ENCODE measurements at regions not wholly inside any gene's neighbourhood (a gene's known extent, or its start where the extent isn't known, plus 50 kb on each side); places are given as distances from the start of the nearest gene placed in this dataset.

GRCh38 chr4:180734753-180735432, 1508.3 kb upstream of the TENM3 start:
- no peaks in the 10 kb centered on the region for H3K36me3 ChIP-seq (ENCODE audit: insufficient read depth, low read length)
- H3K9me3 ChIP-seq (replicated peaks; ENCODE audit: low read length): no peaks in the 10 kb centered on the region
- no peaks in the 10 kb centered on the region for H3K4me1 ChIP-seq (ENCODE audit: control insufficient read depth, insufficient read depth, low read length)
- no peak overlapping the region for H3K9ac ChIP-seq (ENCODE audit: low read depth, low read length)
- H3K27me3 ChIP-seq (ENCODE audit: control insufficient read depth, insufficient read depth, low read length): no peaks in the 10 kb centered on the region
- no peak overlapping the region for H3K4me2 ChIP-seq (ENCODE audit: low read length)
- H3K4me3 ChIP-seq (ENCODE audit: low read length): no peak overlapping the region

- H3K9ac ChIP-seq (ENCODE audit: low read depth, low read length): no peak overlapping the region
Measured at GRCh38 chr4:180741703-180742102, 1501.5 kb upstream of the TENM3 start.

GRCh38 chr4:180745019-180745418, 1498.2 kb upstream of the TENM3 start:
- Histone ChIP-seq H3K36me3 (ENCODE audit: insufficient read depth, low read length) (no peaks in the 10 kb centered on the region), H3K9ac (ENCODE audit: low read depth, low read length) (no peak overlapping the region), H3K4me1 (ENCODE audit: control insufficient read depth, insufficient read depth, low read length) (no peaks in the 10 kb centered on the region), H3K4me3 (ENCODE audit: low read length) (no peak overlapping the region), H3K9me3 (replicated peaks; ENCODE audit: low read length) (no peaks in the 10 kb centered on the region), H3K27me3 (ENCODE audit: control insufficient read depth, insufficient read depth, low read length) (no peaks in the 10 kb centered on the region), H3K4me2 (ENCODE audit: low read length) (no peak overlapping the region)

More at GRCh38 chr4:180741703-180742102, 1501.5 kb upstream of the TENM3 start:
- no peaks in the 10 kb centered on the region for H3K27me3 ChIP-seq (ENCODE audit: control insufficient read depth, insufficient read depth, low read length)
- H3K9me3 ChIP-seq (replicated peaks; ENCODE audit: low read length): no peaks in the 10 kb centered on the region
- H3K4me2 ChIP-seq (ENCODE audit: low read length): no peak overlapping the region
- H3K4me3 ChIP-seq (ENCODE audit: low read length): no peak overlapping the region
- H3K36me3 ChIP-seq (ENCODE audit: insufficient read depth, low read length): no peaks in the 10 kb centered on the region
- no peaks in the 10 kb centered on the region for H3K4me1 ChIP-seq (ENCODE audit: control insufficient read depth, insufficient read depth, low read length)

GRCh38 chr4:180751009-180751408, 1492.2 kb upstream of the TENM3 start:
- no peaks in the 10 kb centered on the region for H3K36me3 ChIP-seq (ENCODE audit: insufficient read depth, low read length)
- no peak overlapping the region for H3K4me3 ChIP-seq (ENCODE audit: low read length)
- no peaks in the 10 kb centered on the region for H3K9me3 ChIP-seq (replicated peaks; ENCODE audit: low read length)
- H3K4me2 ChIP-seq (ENCODE audit: low read length): no peak overlapping the region
- no peaks in the 10 kb centered on the region for H3K27me3 ChIP-seq (ENCODE audit: control insufficient read depth, insufficient read depth, low read length)
- H3K9ac ChIP-seq (ENCODE audit: low read depth, low read length): no peak overlapping the region
- no peaks in the 10 kb centered on the region for H3K4me1 ChIP-seq (ENCODE audit: control insufficient read depth, insufficient read depth, low read length)

- Histone ChIP-seq H3K9ac (ENCODE audit: low read depth, low read length) (no peak overlapping the region), H3K4me3 (ENCODE audit: low read length) (no peak overlapping the region), H3K27me3 (ENCODE audit: control insufficient read depth, insufficient read depth, low read length) (no peaks in the 10 kb centered on the region), H3K4me2 (ENCODE audit: low read length) (no peak overlapping the region), H3K36me3 (ENCODE audit: insufficient read depth, low read length) (no peaks in the 10 kb centered on the region), H3K9me3 (replicated peaks; ENCODE audit: low read length) (no peaks in the 10 kb centered on the region), H3K4me1 (ENCODE audit: control insufficient read depth, insufficient read depth, low read length) (no peaks in the 10 kb centered on the region)
Measured at GRCh38 chr4:180757927-180758326, 1485.3 kb upstream of the TENM3 start.

- H3K4me1 ChIP-seq (ENCODE audit: control insufficient read depth, insufficient read depth, low read length): no peaks in the 10 kb centered on the region
- H3K4me3 ChIP-seq (ENCODE audit: low read length): no peak overlapping the region
- no peak overlapping the region for H3K4me2 ChIP-seq (ENCODE audit: low read length)
- H3K9ac ChIP-seq (ENCODE audit: low read depth, low read length): no peak overlapping the region
- no peaks in the 10 kb centered on the region for H3K9me3 ChIP-seq (replicated peaks; ENCODE audit: low read length)
- no peaks in the 10 kb centered on the region for H3K27me3 ChIP-seq (ENCODE audit: control insufficient read depth, insufficient read depth, low read length)
- H3K36me3 ChIP-seq (ENCODE audit: insufficient read depth, low read length): no peaks in the 10 kb centered on the region
Measured at GRCh38 chr4:180766045-180766444, 1477.2 kb upstream of the TENM3 start.

GRCh38 chr4:180766944-180767729, 1476.1 kb upstream of the TENM3 start:
- Histone ChIP-seq H3K4me2 (ENCODE audit: low read length) (no peak overlapping the region), H3K36me3 (ENCODE audit: insufficient read depth, low read length) (no peaks in the 10 kb centered on the region), H3K27me3 (ENCODE audit: control insufficient read depth, insufficient read depth, low read length) (no peaks in the 10 kb centered on the region), H3K9me3 (replicated peaks; ENCODE audit: low read length) (no peaks in the 10 kb centered on the region), H3K9ac (ENCODE audit: low read depth, low read length) (no peak overlapping the region), H3K4me3 (ENCODE audit: low read length) (no peak overlapping the region), H3K4me1 (ENCODE audit: control insufficient read depth, insufficient read depth, low read length) (no peaks in the 10 kb centered on the region)

GRCh38 chr4:180768610-180769009, 1474.6 kb upstream of the TENM3 start:
- H3K9me3 ChIP-seq (replicated peaks; ENCODE audit: low read length): no peaks in the 10 kb centered on the region
- no peak overlapping the region for H3K9ac ChIP-seq (ENCODE audit: low read depth, low read length)
- H3K4me3 ChIP-seq (ENCODE audit: low read length): no peak overlapping the region
- H3K27me3 ChIP-seq (ENCODE audit: control insufficient read depth, insufficient read depth, low read length): no peaks in the 10 kb centered on the region
- H3K36me3 ChIP-seq (ENCODE audit: insufficient read depth, low read length): no peaks in the 10 kb centered on the region
- H3K4me2 ChIP-seq (ENCODE audit: low read length): no peak overlapping the region
- H3K4me1 ChIP-seq (ENCODE audit: control insufficient read depth, insufficient read depth, low read length): no peaks in the 10 kb centered on the region

GRCh38 chr4:180769791-180770190, 1473.4 kb upstream of the TENM3 start:
- H3K4me1 ChIP-seq (ENCODE audit: control insufficient read depth, insufficient read depth, low read length): no peaks in the 10 kb centered on the region
- H3K4me3 ChIP-seq (ENCODE audit: low read length): no peak overlapping the region
- H3K4me2 ChIP-seq (ENCODE audit: low read length): no peak overlapping the region
- H3K9me3 ChIP-seq (replicated peaks; ENCODE audit: low read length): no peaks in the 10 kb centered on the region
- H3K27me3 ChIP-seq (ENCODE audit: control insufficient read depth, insufficient read depth, low read length): no peaks in the 10 kb centered on the region
- no peak overlapping the region for H3K9ac ChIP-seq (ENCODE audit: low read depth, low read length)
- no peaks in the 10 kb centered on the region for H3K36me3 ChIP-seq (ENCODE audit: insufficient read depth, low read length)

- H3K27me3 ChIP-seq (ENCODE audit: control insufficient read depth, insufficient read depth, low read length): no peaks in the 10 kb centered on the region
- no peaks in the 10 kb centered on the region for H3K9me3 ChIP-seq (replicated peaks; ENCODE audit: low read length)
- no peaks in the 10 kb centered on the region for H3K36me3 ChIP-seq (ENCODE audit: insufficient read depth, low read length)
- no peak overlapping the region for H3K4me3 ChIP-seq (ENCODE audit: low read length)
- H3K4me2 ChIP-seq (ENCODE audit: low read length): no peak overlapping the region
- no peaks in the 10 kb centered on the region for H3K4me1 ChIP-seq (ENCODE audit: control insufficient read depth, insufficient read depth, low read length)
- H3K9ac ChIP-seq (ENCODE audit: low read depth, low read length): no peak overlapping the region
Measured at GRCh38 chr4:180770265-180770664, 1472.9 kb upstream of the TENM3 start.

GRCh38 chr4:180784940-180785339, 1458.3 kb upstream of the TENM3 start:
- Histone ChIP-seq H3K4me3 (ENCODE audit: low read length) (no peak overlapping the region), H3K36me3 (ENCODE audit: insufficient read depth, low read length) (no peaks in the 10 kb centered on the region), H3K9ac (ENCODE audit: low read depth, low read length) (no peak overlapping the region), H3K4me2 (ENCODE audit: low read length) (no peak overlapping the region), H3K4me1 (ENCODE audit: control insufficient read depth, insufficient read depth, low read length) (no peaks in the 10 kb centered on the region), H3K9me3 (replicated peaks; ENCODE audit: low read length) (no peaks in the 10 kb centered on the region), H3K27me3 (ENCODE audit: control insufficient read depth, insufficient read depth, low read length) (no peaks in the 10 kb centered on the region)

- no peak overlapping the region for H3K4me2 ChIP-seq (ENCODE audit: low read length)
- H3K4me3 ChIP-seq (ENCODE audit: low read length): no peak overlapping the region
- no peaks in the 10 kb centered on the region for H3K27me3 ChIP-seq (ENCODE audit: control insufficient read depth, insufficient read depth, low read length)
- H3K9ac ChIP-seq (ENCODE audit: low read depth, low read length): no peak overlapping the region
- no peaks in the 10 kb centered on the region for H3K36me3 ChIP-seq (ENCODE audit: insufficient read depth, low read length)
- H3K4me1 ChIP-seq (ENCODE audit: control insufficient read depth, insufficient read depth, low read length): no peaks in the 10 kb centered on the region
- H3K9me3 ChIP-seq (replicated peaks; ENCODE audit: low read length): no peaks in the 10 kb centered on the region
Measured at GRCh38 chr4:180788729-180789128, 1454.5 kb upstream of the TENM3 start.
